GM19351 (cell line): ENCODE measurements at regions not wholly inside any gene's neighbourhood (a gene's known extent, or its start where the extent isn't known, plus 50 kb on each side); places are given as distances from the start of the nearest gene placed in this dataset.

Experiments
- ATAC-seq: cut with Tn5 transposase; IDR thresholded peaks from one replicate; pipeline ENCODE4 v1.9.1; 2021; ENCODE audit warnings: mild to moderate bottlenecking, moderate library complexity; ENCODE audit not compliant: unreplicated experiment

- no peak for ATAC-seq
Observed at GRCh38 chr2:241924069-241924908, 54.8 kb downstream of the RTP5 start.

DNA sequence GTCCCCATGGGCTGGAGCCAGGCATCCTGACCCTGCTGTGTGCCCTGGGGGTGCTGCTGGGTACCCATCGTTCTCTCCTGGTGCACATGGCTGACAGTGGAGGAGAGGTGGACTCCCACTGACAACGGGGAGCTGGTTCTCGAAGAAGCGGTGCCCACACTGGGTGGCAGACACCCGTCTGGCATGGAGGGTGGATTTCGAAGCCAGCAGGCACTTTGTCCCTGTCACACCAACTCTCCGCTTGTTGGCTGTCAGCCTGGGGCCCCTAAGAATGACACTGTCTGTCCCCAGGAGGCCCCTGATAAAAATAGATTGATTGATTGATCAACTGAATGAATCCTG, 55.4 kb downstream of the RTP5 start:
- no peak for ATAC-seq

DNA sequence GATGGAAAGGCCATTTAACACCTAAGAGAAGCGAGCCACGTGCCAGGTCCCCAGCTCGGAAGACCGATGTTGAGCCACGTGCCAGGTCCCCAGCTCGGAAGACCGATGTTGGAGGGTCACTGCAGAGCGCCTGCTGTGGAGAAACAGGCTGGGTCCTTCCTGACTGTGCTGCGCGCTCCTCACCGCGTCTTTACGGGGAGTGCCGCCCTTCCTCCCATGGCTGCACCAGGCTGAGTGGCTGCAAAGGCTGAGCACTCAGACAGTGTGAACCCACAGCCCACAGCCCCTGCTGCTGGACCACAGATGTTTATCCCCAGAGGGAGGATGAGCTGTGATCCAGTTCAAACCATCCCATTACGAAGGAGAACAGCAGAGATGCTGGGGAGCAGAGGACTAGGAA, 55.7 kb downstream of the RTP5 start:
- no peak for ATAC-seq

DNA sequence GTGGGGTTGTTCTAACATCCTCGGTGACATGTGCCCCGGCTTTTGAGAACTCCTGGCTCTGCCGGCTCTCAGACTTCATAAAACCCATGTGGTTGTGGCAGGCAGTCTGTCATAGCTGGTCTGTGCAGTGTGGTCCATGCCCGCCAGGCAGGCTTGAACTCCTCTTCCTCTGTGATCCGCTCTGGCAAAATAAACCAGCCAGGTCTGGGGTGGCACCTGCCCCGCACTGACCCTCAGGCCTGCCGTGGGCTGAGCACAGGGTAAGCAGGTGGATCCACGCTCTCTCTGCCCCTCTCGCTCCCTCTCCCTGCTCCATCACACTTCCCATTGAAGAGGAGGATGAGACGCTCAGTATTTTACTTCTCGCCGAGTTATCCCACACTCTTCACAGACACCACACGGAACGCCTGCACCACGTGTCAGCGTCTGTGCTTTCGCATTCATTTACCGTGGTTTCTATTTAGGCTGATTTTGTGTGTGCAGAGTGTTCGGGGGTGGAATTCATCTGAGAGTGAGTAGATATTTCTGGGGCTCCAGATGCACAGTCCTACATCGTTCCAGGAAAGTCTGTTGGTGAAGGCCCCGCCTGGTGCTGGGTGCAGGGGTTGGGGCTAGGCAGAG, 56.4 kb downstream of the RTP5 start:
- no peak for ATAC-seq

GRCh38 chr2:241926541-241927311, 57.2 kb downstream of the RTP5 start:
- no peak for ATAC-seq

DNA sequence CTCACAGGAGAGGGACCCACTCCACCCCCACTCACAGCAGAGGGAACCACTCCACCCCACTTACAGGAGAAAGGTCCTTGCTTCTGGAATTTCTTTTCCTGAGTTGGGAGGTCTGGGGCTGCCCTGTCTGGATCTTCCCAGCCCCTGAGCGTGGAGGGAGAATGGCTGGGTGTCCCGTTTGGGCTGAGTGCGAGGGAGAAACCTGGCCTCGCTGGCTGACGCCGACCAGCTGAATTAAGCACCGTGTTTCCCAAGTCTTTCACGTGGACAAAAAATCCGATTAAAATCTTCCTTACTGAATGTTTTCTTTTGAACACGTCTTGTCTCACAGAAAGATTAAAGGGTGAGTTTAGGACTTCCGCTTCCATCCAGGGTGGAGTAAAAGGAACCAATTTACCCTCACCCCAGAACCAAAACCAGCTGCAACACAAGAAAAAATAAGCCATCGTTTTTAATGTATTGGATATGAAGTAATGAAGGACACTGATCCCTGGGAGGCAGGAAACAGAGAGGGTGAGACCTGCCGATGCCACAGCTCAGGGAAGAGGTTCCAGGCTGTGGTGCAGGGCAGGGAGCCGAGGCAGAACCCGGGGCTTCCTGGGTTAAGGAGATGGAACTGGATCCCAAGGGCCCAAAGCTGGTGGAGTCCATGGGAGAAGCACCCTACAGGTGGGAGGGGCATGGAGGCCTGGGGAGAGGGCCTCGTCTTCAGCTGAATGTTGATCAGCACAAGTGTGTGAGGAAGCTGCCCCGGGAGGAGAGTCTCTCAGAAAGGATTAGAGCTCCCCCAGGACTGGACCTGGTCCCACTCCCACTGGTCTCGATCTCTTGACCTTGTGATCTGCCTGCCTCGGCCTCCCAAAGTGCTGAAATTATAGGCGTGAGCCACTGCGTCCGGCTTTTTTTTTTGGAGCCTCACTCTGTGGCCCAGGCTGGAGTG, 60.3 kb downstream of the RTP5 start:
- ATAC-seq: no peak

DNA sequence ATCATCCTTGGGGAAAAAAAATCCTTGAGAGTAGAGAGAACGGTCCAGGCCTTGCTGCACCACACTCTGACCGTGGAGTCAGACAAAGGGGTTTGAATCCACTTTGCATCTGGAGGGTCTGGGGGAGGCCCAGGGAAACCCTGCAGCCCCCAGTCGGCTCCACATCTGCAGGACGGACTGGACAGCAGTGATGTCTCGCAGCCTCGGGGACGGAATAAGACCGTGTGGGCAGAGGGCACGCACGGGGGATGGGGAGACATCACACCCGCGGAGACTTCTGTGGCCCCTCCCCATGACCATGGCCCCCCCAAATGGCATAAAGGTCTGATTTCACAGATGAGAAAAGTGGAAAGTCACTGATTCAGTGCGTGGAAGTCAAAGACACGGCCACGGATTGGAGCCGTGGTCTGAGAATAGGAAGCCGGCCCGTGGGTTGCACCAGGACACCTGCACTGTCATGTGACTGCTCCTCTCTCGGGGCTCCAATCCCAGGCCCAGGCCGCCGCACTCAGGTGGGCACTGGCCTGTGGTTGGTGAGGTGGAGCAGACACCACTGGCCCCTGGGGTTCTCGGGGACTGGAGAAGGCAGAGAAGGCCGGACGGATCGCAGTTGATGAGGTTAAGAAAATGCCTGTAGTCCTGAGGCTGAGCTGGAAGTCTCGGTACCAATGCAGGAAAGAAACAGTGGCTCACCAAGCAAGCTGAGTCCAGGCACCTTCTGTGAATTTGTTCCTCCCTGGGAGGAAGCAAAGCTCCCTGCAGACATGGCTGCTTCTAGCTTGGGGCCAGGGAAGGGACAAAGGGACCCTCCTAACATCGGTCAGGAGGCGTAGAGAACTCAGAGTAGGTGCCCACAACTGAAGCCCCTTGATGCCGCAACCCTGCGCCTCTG, 61.8 kb downstream of the RTP5 start:
- ATAC-seq: no peak

DNA sequence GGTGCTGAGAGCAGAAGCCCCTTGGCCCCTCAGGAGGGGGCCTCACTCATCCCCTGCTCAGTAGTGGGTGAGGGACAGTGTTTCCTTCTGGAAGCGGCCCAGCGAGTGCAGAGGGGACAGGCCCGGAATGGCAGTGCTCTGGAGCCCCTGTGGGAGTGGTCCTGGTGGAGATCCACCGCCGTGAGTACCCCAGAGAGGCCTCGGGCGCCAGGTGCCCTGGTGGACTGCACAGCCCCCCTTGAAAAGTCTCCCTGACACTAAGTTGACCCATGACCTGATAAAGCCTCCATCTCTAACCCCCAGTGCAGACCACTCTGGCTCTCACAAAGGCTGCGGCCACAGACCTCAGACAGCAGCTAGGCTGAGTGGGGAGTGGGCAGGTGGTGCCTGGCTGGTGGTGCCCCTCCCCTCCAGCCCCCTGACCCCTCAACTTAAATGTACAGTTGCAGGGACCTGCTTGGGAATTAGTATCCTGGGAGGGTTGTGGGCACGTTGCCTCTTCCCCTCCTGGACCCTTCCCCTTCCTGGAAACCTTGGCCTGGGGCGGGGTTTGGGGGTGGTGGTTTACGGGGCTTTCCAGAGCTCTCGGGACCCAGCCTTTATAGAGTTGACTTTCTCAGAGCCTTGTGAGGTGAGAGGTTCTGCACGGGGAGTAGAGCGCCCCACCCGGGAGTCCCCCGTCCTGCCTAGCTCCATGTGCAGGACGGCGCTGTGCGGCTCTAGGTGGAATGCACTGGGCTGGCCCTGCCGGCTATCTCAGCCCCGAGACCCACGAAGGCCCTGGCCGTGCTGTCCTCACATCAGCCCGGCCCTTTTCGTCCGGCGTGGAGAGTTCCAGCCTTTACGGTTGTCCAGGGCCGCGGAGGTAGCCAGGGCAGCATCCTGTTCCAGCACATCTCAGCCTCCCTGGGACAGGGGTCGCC, 62.7 kb downstream of the RTP5 start:
- ATAC-seq: no peak

- no peak for ATAC-seq
Observed at GRCh38 chr2:241932899-241933178, 63.3 kb downstream of the RTP5 start.

DNA sequence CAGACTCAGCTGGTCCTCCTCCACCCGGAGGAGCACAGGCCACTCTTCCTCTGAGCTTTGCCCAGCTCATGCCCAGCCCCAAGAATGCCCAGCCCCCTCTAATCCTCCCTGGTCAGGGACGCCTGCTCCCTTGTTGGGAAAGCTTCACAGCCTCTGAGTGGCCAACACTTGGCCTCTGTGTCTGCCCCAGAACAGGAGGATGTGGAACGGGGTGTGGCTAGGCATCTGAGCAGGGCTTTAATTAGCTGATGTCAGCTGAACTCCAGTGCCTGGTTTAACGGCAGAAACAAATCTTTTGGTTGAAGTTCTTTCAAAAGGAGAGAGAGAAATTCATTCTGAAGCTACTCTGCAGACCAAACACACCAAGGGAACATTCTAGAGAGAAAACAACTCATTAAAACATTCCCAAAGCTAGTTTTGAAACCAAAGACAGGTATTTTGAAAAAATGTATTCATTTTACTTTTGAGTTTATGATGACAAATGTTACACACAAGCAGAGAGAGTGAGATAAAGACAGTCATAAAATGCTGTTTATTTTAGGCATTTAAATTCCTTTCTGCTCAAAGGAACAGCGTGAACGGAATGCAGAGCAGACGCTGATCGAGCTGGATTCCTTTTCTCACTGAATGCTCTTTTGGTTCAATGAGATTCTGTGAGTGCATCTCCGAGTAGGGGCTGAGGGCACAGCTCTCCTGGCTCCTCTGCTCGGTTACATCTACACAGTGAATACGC, 63.8 kb downstream of the RTP5 start:
- no peak for ATAC-seq

- no peak for ATAC-seq
Observed at GRCh38 chr2:241935314-241935713, 65.8 kb downstream of the RTP5 start.

DNA sequence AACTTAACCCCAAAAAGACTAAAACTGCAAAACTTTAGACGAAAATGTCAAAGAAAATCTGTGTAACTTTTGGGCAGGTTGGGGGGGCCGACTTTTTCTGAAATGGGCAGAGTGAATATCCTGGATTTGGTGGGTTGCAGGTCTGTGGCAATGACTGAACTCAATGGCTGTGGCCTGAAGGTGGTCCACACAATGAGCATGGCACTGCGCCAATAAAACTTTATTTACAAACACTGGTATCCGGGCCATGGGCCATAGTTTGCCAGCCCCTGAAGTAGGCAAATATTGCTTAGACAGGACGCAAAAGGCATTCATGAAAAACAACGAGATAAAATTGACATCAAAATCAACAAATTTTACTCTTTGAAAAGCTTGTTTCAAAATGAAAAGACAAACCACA, 66.2 kb downstream of the RTP5 start:
- ATAC-seq: no peak

DNA sequence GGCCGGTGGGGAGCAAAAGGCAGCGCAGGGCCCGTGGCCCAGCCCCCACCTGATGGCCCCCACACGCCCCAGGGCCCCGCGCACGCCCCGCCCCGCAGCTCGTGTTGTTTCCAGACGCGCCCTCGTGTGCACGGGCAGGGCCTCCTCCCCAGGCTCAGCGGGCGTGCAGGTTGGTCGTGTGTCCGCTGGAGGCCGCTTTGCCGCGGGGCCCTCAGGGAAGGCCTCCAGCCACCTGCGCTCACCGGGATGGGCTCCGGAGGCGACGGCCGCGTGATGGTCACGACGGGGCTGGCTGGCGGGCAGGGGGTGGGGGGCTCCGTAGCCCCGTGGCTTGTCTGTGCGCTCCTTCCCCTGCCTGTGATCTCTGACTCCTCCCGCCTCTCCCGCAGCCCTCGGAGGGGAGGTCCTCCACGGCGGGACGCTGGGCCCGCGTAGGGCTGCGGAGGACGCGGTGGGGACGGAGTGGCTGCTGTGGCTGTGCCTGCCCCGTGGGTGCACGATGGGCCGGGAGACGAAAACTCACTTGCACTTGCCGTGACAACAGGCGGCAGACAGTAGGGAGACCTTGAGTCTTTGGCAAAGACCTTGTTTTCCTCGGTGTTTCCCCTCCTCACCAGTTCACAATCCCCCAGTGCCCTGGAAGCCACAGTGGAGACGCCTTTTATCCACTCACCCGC, 67.1 kb downstream of the RTP5 start:
- no peak for ATAC-seq

- no peak for ATAC-seq
Observed at GRCh38 chr2:241937297-241937696, 67.8 kb downstream of the RTP5 start.

- no peak for ATAC-seq
Observed at GRCh38 chr2:241939541-241939940, 70.0 kb downstream of the RTP5 start.

DNA sequence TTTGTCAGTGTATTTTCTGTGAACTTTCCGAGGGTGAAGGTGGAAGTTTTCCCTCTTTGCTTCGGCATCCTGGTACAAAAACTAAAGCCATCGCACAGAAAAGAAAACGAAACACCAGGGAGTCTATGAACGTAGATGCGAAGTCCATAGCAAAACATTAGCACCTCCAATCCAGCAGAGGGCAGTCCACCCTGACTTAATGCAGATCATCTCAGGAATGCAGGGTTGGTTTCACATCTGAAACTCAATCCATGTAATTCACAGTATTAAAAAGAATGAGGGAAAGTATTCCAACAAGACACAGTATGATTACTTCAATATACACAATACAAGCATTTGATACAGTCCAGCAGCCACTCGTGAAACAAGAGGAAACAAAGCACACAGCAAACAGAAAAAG, 70.8 kb downstream of the RTP5 start:
- no peak for ATAC-seq

GRCh38 chr2:241941691-241942301, 72.3 kb downstream of the RTP5 start:
- no peak for ATAC-seq
